ENCODE measurements at regions not wholly inside any gene's neighbourhood (a gene's known extent, or its start where the extent isn't known, plus 50 kb on each side); places are given as distances from the start of the nearest gene placed in this dataset.

GRCh38 chr13:72153272-72153671 lies 286.3 kb upstream of the DACH1 start:
- DNase-seq: no peak

GRCh38 chr13:72151241-72151640 lies 284.2 kb upstream of the DACH1 start:
- no peak for DNase-seq

GRCh38 chr13:72150502-72150901 lies 283.5 kb upstream of the DACH1 start:
- no peak for DNase-seq

- DNase-seq: no peak
Observed at GRCh38 chr13:72149701-72150100, 282.7 kb upstream of the DACH1 start.

- no peak for DNase-seq
Observed at GRCh38 chr13:72146816-72147215, 279.8 kb upstream of the DACH1 start.

GRCh38 chr13:72145383-72145782 lies 278.4 kb upstream of the DACH1 start:
- no peak for DNase-seq

- DNase-seq: no peak
Observed at GRCh38 chr13:72144636-72145035, 277.6 kb upstream of the DACH1 start.

GRCh38 chr13:72141855-72142519 lies 275.0 kb upstream of the DACH1 start:
- DNase-seq: no peak

GRCh38 chr13:72139192-72139591 lies 272.2 kb upstream of the DACH1 start:
- DNase-seq: no peak

- DNase-seq: no peak
Observed at GRCh38 chr13:72132075-72132474, 265.1 kb upstream of the DACH1 start.

- DNase-seq: no peak
Observed at GRCh38 chr13:72129117-72129516, 262.1 kb upstream of the DACH1 start.

- DNase-seq: no peak
Observed at GRCh38 chr13:72127031-72127430, 260.0 kb upstream of the DACH1 start.

- DNase-seq: no peak
Observed at GRCh38 chr13:72126424-72126823, 259.4 kb upstream of the DACH1 start.

GRCh38 chr13:72125561-72125960 lies 258.6 kb upstream of the DACH1 start:
- DNase-seq: no peak

GRCh38 chr13:72122661-72123255 lies 255.8 kb upstream of the DACH1 start:
- DNase-seq: no peak

- no peak for DNase-seq
Observed at GRCh38 chr13:72121466-72121865, 254.5 kb upstream of the DACH1 start.

GRCh38 chr13:72120632-72121031 lies 253.6 kb upstream of the DACH1 start:
- no peak for DNase-seq

GRCh38 chr13:72113931-72114330 lies 246.9 kb upstream of the DACH1 start:
- DNase-seq: no peak

GRCh38 chr13:72113076-72113475 lies 246.1 kb upstream of the DACH1 start:
- DNase-seq: no peak

GRCh38 chr13:72112216-72112615 lies 245.2 kb upstream of the DACH1 start:
- no peak for DNase-seq

- no peak for DNase-seq
Observed at GRCh38 chr13:72109863-72110262, 242.9 kb upstream of the DACH1 start.

- no peak for DNase-seq
Observed at GRCh38 chr13:72104656-72105180, 237.7 kb upstream of the DACH1 start.

- DNase-seq: no peak
Observed at GRCh38 chr13:72101768-72102400, 234.9 kb upstream of the DACH1 start.

- no peak for DNase-seq
Observed at GRCh38 chr13:72100339-72100738, 233.3 kb upstream of the DACH1 start.

All from DMS53 (cell line).